Gastrocnemius medialis (tissue), 4 donors: ENCODE measurements at regions not wholly inside any gene's neighbourhood (a gene's known extent, or its start where the extent isn't known, plus 50 kb on each side); places are given as distances from the start of the nearest gene placed in this dataset.

Source experiments
- POLR2A ChIP-seq, 2 donors: fragments of 450-650 bp; IDR thresholded peaks; one replicate each; pipeline ENCODE4 v1.6.1; 2017; ENCODE audit warnings: antibody characterized with exemption in 2 of 2, mild to moderate bottlenecking in 2 of 2, moderate library complexity in 2 of 2
- TF ChIP-seq, protein P1 (sequence below), 5 experiments: fragments of 450-650 bp in 3 of 5; fragments of 200-600 bp in 2 of 5; sonication (generic) in 2 of 5; IDR thresholded peaks in 4 of 5; conservative IDR thresholded peaks in 1 of 5; 1 replicate in 4 of 5; 2 replicates in 1 of 5; pipeline ENCODE4 v1.5.1; 2016 to 2019; ENCODE audit warnings: antibody characterized with exemption in 5 of 5, mild to moderate bottlenecking in 3 of 5, moderate library complexity in 3 of 5

DNA sequence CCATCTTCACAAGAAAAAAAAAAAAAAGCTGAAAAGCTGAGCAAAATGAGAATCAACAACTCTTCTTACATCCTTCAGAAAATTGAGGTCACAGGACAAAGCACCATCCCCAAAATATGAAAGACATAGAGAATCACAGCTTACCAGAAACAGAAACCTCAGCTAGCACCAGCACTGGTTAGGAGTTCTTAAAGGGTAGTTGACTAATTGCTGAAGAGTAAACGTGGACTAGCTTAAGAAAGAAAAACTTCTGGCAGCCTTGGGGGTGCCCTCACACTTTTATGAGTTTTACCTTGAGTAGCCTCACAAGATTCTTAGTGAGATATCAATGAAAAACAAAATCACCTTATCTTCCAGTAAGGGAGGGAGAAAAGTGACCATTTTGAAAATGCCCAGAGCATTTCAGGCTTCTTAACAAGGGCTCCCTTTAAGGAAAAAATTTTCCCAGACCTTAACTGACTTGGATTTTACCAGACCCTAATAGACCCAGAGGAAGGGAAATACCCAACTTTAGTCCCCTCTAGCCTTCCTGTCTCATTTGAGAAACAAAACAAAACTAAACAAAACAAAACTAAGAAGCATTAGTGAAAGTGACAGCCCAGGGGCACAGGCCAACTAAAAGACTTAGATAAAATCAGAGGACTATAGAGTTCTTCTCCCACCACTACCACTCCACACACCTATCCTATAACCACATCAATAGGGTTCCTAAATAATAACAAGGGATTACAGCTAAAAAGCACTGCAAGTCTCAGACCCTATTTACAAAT lies 888.6 kb downstream of the DIAPH3 start:
- TF ChIP-seq, protein P1, sequence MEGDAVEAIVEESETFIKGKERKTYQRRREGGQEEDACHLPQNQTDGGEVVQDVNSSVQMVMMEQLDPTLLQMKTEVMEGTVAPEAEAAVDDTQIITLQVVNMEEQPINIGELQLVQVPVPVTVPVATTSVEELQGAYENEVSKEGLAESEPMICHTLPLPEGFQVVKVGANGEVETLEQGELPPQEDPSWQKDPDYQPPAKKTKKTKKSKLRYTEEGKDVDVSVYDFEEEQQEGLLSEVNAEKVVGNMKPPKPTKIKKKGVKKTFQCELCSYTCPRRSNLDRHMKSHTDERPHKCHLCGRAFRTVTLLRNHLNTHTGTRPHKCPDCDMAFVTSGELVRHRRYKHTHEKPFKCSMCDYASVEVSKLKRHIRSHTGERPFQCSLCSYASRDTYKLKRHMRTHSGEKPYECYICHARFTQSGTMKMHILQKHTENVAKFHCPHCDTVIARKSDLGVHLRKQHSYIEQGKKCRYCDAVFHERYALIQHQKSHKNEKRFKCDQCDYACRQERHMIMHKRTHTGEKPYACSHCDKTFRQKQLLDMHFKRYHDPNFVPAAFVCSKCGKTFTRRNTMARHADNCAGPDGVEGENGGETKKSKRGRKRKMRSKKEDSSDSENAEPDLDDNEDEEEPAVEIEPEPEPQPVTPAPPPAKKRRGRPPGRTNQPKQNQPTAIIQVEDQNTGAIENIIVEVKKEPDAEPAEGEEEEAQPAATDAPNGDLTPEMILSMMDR (IDR thresholded peaks at IDR 0.05 in 4 of 5, conservative IDR thresholded peaks at IDR 0.05 in 1 of 5): no peak
- TF ChIP-seq POLR2A (IDR thresholded peaks at IDR 0.05): no peak
